CD14-positive monocyte (primary cell): ENCODE measurements at regions not wholly inside any gene's neighbourhood (a gene's known extent, or its start where the extent isn't known, plus 50 kb on each side); places are given as distances from the start of the nearest gene placed in this dataset.

Experiments used
- DNase-seq, 3 donors: peaks; one replicate each; pipeline ENCODE4 v3.0.0-alpha.2; 2011 to 2022
- H2AFZ ChIP-seq: 2 replicates; pipeline ENCODE4 v1.6.0; 2012; ENCODE audit warnings: mild to moderate bottlenecking, low read depth, low read length, inconsistent platforms; ENCODE audit not compliant: insufficient read depth, poor library complexity, severe bottlenecking
- H3K27ac ChIP-seq, 2 donors: 1 replicate in 1 of 2; 2 replicates in 1 of 2; pipeline ENCODE4 v1.5.1; 2012 to 2013; ENCODE audit warnings: low read length in 2 of 2, control low read depth in 1 of 2, inconsistent platforms in 1 of 2, low read depth in 1 of 2, mild to moderate bottlenecking in 1 of 2
- H3K27me3 ChIP-seq, 2 donors: one replicate each; pipeline versions ENCODE4 v1.6.0 to v1.6.1; 2011 to 2013; ENCODE audit warnings: low read length in 2 of 2; ENCODE audit not compliant: control insufficient read depth in 2 of 2, insufficient read depth in 2 of 2
- H3K36me3 ChIP-seq, 2 donors: replicated peaks in 1 of 2; 1 replicate in 1 of 2; 2 replicates in 1 of 2; pipeline versions ENCODE4 v1.5.1 to v1.6.1; 2012 to 2013; ENCODE audit warnings: low read length in 2 of 2, control low read depth in 1 of 2, inconsistent platforms in 1 of 2, mild to moderate bottlenecking in 1 of 2; ENCODE audit not compliant: insufficient read depth in 2 of 2, control insufficient read depth in 1 of 2
- H3K4me1 ChIP-seq, 2 donors: 1 replicate in 1 of 2; 2 replicates in 1 of 2; pipeline versions ENCODE4 v1.5.1 to v1.6.1; 2012 to 2013; ENCODE audit warnings: low read length in 2 of 2, control low read depth in 1 of 2, inconsistent platforms in 1 of 2, mild to moderate bottlenecking in 1 of 2, moderate library complexity in 1 of 2; ENCODE audit not compliant: insufficient read depth in 2 of 2, control insufficient read depth in 1 of 2
- H3K4me2 ChIP-seq: replicated peaks from 2 replicates; pipeline ENCODE3; 2012; ENCODE audit warnings: low read length, moderate library complexity, mild to moderate bottlenecking; ENCODE audit not compliant: poor library complexity, severe bottlenecking; ENCODE audit errors: extremely low read depth
- H3K4me3 ChIP-seq, 3 experiments: fragments of 200-600 bp in 1 of 3; sonication (generic) in 1 of 3; replicated peaks in 1 of 3; 1 replicate in 2 of 3; 2 replicates in 1 of 3; pipeline ENCODE4 v1.5.1; 2011 to 2013; ENCODE audit warnings: low read length in 3 of 3, mild to moderate bottlenecking in 3 of 3, control low read depth in 2 of 3, low read depth in 2 of 3, inconsistent platforms in 1 of 3, moderate library complexity in 1 of 3
- H3K79me2 ChIP-seq: 2 replicates; pipeline ENCODE4 v1.6.0; 2012; ENCODE audit warnings: mild to moderate bottlenecking, control low read depth, inconsistent platforms, low read length, moderate library complexity; ENCODE audit not compliant: insufficient read depth
- H3K9ac ChIP-seq: 2 replicates; pipeline ENCODE4 v1.6.0; 2017; ENCODE audit warnings: low read length, mild to moderate bottlenecking; ENCODE audit not compliant: insufficient read depth, poor library complexity, severe bottlenecking
- H3K9me3 ChIP-seq, 2 donors: replicated peaks in 1 of 2; 1 replicate in 1 of 2; 2 replicates in 1 of 2; pipeline versions ENCODE4 v1.5.1 to v1.6.1; 2012 to 2013; ENCODE audit warnings: low read length in 2 of 2, control low read depth in 1 of 2; ENCODE audit not compliant: control insufficient read depth in 1 of 2, insufficient read depth in 1 of 2
- H4K20me1 ChIP-seq: 2 replicates; pipeline ENCODE4 v1.6.0; 2012; ENCODE audit warnings: mild to moderate bottlenecking, low read length, control low read depth, moderate library complexity; ENCODE audit not compliant: insufficient read depth
- H3K27ac Mint-ChIP-seq, 7 donors: one replicate each; pipeline ENCODE4 v1.8.0; 2020; ENCODE audit warnings: mild to moderate bottlenecking in 7 of 7, mixed read lengths in 7 of 7, moderate library complexity in 6 of 7, inconsistent platforms in 2 of 7
- H3K27me3 Mint-ChIP-seq, 3 donors: one replicate each; pipeline ENCODE4 v1.8.0; 2021 to 2022; ENCODE audit warnings: low read depth in 3 of 3, mild to moderate bottlenecking in 3 of 3, mixed read lengths in 3 of 3, moderate library complexity in 3 of 3, inconsistent platforms in 1 of 3
- H3K36me3 Mint-ChIP-seq, 2 donors: one replicate each; pipeline ENCODE4 v1.8.0; 2020; ENCODE audit warnings: mixed read lengths in 2 of 2, inconsistent platforms in 1 of 2, mild to moderate bottlenecking in 1 of 2
- H3K4me1 Mint-ChIP-seq: one replicate; pipeline ENCODE4 v1.8.0; 2020; ENCODE audit warnings: mild to moderate bottlenecking, mixed read lengths
- H3K4me3 Mint-ChIP-seq, 2 donors: one replicate each; pipeline ENCODE4 v1.8.0; 2020; ENCODE audit warnings: mild to moderate bottlenecking in 2 of 2, mixed read lengths in 2 of 2, moderate library complexity in 1 of 2
- H3K9me3 Mint-ChIP-seq, 7 donors: one replicate each; pipeline ENCODE4 v1.8.0; 2020 to 2022; ENCODE audit warnings: mixed read lengths in 7 of 7, mild to moderate bottlenecking in 6 of 7, moderate library complexity in 6 of 7, inconsistent platforms in 2 of 7
- WGBS: methylation state at CpG from one replicate; pipeline ENCODE4 v1.1.5; 2013; ENCODE audit warnings: missing lambda C conversion rate; ENCODE audit not compliant: insufficient coverage; 5-methylcytosine and 5-hydroxymethylcytosine counted together
- intact Hi-C, 2 donors: fragments of 100-400 bp; cut with micrococcal nuclease; formaldehyde crosslinking; loops; one replicate each; pipeline versions ENCODE4 v1.15.0 to v1.15.1; 2023
- TF ChIP-seq, protein P1 (sequence below): fragments of 200-600 bp; IDR thresholded peaks from one replicate; pipeline ENCODE4 v1.8.0; 2022; ENCODE audit warnings: antibody characterized with exemption, mild to moderate bottlenecking

- no peaks in the 10 kb centered on the region for H4K20me1 ChIP-seq
- H3K27ac ChIP-seq: no peak overlapping the region
- Mint-ChIP-seq H3K27me3 (peaks cover 43 to 74% (median 55%) of the 10 kb centered on the region in 3 donors), H3K36me3 (no peaks in the 10 kb centered on the region), H3K9me3 (peaks cover 0 to 3% (median 0%) of the 10 kb centered on the region in 7 donors), H3K4me3 (no peak overlapping the region), H3K27ac (no peak overlapping the region), H3K4me1 (no peaks in the 10 kb centered on the region)
- no peak overlapping the region for H3K4me3 ChIP-seq
- TF ChIP-seq, protein P1, sequence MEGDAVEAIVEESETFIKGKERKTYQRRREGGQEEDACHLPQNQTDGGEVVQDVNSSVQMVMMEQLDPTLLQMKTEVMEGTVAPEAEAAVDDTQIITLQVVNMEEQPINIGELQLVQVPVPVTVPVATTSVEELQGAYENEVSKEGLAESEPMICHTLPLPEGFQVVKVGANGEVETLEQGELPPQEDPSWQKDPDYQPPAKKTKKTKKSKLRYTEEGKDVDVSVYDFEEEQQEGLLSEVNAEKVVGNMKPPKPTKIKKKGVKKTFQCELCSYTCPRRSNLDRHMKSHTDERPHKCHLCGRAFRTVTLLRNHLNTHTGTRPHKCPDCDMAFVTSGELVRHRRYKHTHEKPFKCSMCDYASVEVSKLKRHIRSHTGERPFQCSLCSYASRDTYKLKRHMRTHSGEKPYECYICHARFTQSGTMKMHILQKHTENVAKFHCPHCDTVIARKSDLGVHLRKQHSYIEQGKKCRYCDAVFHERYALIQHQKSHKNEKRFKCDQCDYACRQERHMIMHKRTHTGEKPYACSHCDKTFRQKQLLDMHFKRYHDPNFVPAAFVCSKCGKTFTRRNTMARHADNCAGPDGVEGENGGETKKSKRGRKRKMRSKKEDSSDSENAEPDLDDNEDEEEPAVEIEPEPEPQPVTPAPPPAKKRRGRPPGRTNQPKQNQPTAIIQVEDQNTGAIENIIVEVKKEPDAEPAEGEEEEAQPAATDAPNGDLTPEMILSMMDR: no peak
- no peaks in the 10 kb centered on the region for H3K4me1 ChIP-seq
- H3K27me3 ChIP-seq: peaks cover 41 to 63% of the 10 kb centered on the region in 2 donors
- H3K36me3 ChIP-seq: no peaks in the 10 kb centered on the region
- H3K79me2 ChIP-seq: no peaks in the 10 kb centered on the region
- no peak overlapping the region for H3K4me2 ChIP-seq
- intact Hi-C loops: no loop called here
- H2AFZ ChIP-seq: no peak overlapping the region
- DNase-seq: no peak
- WGBS: 100% methylated on average over 4 of the region's 8 CpGs
- no peaks in the 10 kb centered on the region for H3K9me3 ChIP-seq
- no peak overlapping the region for H3K9ac ChIP-seq
Measured at GRCh38 chr21:32957545-32957944, 68.2 kb upstream of the OLIG2 start.

DNA sequence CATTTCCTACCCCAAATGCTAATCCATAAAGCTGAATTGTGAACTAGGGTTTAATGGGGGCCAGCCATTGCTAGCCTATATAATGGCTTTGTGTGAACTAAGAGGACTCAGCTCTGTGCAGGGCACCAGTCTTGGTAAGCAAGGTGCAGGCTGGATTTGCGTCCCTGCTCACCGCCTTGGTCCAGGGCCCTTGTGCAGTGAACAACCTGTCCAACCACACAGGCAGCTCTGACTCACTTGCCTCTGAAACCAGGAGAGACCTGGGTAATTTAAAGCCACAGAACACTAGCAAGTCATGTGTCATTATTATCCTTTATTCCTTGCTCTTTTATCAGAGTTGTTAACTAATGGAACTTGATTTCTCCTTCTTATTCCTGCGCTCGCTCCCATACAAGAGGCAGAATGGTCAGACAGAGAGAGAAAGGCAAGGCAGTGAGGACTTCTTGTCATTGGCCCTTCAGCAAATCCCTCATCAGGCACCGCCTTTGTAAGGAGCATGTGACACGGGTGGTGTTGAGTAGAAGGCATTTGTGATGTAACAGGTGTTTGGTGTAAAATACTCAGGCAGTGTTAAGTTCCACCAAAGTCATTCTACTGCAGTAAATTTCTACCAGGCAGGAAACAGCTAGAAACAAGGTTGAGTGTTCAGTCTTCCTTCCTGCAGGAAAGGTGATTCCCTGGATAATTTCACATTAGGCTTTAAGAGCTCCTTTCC, 67.3 kb upstream of the OLIG2 start:
- Mint-ChIP-seq H3K9me3 (peaks cover 0 to 3% (median 0%) of the 10 kb centered on the region in 7 donors), H3K27ac (no peak overlapping the region), H3K4me1 (no peaks in the 10 kb centered on the region), H3K36me3 (no peaks in the 10 kb centered on the region), H3K4me3 (no peak overlapping the region), H3K27me3 (peaks cover 46 to 72% (median 57%) of the 10 kb centered on the region in 3 donors)
- WGBS: 95% methylated on average over 2 of the region's 6 CpGs
- intact Hi-C loops: no loop called here
- no peaks in the 10 kb centered on the region for H3K79me2 ChIP-seq
- no peak overlapping the region for H2AFZ ChIP-seq
- H3K4me2 ChIP-seq: no peak overlapping the region
- DNase-seq: no peak
- no peak overlapping the region for H3K9ac ChIP-seq
- no peak overlapping the region for H3K4me3 ChIP-seq
- H4K20me1 ChIP-seq: no peaks in the 10 kb centered on the region
- H3K9me3 ChIP-seq: no peaks in the 10 kb centered on the region
- no peak overlapping the region for H3K27ac ChIP-seq
- H3K27me3 ChIP-seq: peaks cover 44 to 68% of the 10 kb centered on the region in 2 donors
- H3K4me1 ChIP-seq: no peaks in the 10 kb centered on the region
- H3K36me3 ChIP-seq: no peaks in the 10 kb centered on the region
- TF ChIP-seq, protein P1: no peak
